SK-N-DZ (cell line): ENCODE measurements at regions not wholly inside any gene's neighbourhood (a gene's known extent, or its start where the extent isn't known, plus 50 kb on each side); places are given as distances from the start of the nearest gene placed in this dataset.

ENCODE experiments used
- DNase-seq: peaks from one replicate; pipeline ENCODE4 v3.0.0-alpha.2; 2015; ENCODE audit warnings: low spot score

GRCh38 chr13:102993348-102993747 lies 72.9 kb downstream of the SLC10A2 start:
- no peak for DNase-seq

GRCh38 chr13:102984210-102984609 lies 82.0 kb downstream of the SLC10A2 start:
- no peak for DNase-seq

GRCh38 chr13:102983496-102983895 lies 82.7 kb downstream of the SLC10A2 start:
- DNase-seq, result no peak

DNA sequence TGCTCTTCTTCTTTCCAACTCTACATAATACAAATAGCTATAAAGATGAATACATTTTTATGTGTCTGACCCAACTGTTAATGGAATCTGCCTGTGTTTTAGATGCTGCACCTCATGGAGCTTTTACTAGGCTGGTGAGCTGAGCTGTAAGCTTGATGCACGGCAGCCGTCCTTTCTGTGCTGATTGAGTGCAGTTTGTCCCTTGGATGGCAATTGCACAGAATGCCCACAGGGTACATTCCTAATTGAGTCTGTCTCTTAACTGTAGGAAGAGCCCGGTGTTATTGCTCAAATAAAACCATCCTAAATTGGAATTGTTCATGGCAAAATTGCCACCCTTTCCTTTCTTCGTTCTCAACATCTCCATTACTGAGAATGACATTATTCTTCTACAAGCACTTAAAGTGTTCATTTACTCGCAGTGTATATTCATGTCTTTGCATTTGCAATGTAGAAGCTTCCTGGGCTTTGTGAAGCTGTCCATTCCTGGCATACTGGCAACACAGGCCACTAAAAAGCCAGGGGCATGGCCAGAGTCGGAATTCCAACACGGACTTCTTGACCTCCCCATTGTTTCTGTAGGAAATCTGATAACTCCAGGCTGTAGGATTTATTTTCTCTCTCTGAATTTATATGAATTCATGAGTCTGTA lies 85.8 kb downstream of the SLC10A2 start:
- DNase-seq, result no peak

DNA sequence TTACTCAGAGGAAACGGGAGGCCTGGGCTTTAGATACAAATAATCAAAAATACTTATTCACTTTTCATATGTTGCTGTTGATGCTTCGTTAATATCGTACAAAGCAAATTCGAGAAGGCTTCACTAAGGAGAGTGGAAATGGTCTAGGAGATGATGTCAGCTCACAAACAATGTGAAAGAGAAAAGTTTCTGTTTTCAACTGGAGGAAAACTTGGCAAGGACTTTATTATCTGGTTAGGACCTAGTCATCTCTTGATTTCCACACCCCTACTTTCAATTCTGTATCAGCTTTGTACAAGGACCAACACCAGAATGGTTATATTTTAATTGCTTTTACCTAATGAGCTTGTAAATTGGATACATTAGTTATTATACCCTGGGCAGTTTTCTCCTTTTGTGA lies 88.0 kb downstream of the SLC10A2 start:
- no peak for DNase-seq

GRCh38 chr13:102977471-102977870 lies 88.7 kb downstream of the SLC10A2 start:
- DNase-seq, result no peak

- no peak for DNase-seq
These were observed 91.7 kb downstream of the SLC10A2 start for GRCh38 chr13:102974317-102975087.

- DNase-seq, result no peak
These were observed 94.0 kb downstream of the SLC10A2 start for GRCh38 chr13:102972191-102972590.

DNA sequence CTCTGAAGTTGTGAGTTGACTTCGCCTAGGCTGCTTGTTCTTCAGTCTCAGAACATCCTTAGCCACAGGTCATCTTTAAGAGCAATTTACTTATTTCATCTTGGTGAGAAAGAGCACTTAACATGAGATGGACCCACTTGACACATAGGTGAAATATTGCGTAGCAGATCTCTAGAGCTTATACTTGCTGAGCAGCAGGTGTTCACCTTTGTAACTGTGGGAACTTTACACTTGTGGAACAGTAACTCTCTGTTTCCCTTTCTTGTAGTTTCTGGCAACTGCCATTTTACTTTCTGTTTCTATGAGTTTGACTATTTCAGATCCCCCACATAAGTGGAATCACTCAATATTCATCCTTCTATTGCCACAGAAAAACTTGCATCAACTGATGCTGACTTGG lies 95.7 kb downstream of the SLC10A2 start:
- no peak for DNase-seq

DNA sequence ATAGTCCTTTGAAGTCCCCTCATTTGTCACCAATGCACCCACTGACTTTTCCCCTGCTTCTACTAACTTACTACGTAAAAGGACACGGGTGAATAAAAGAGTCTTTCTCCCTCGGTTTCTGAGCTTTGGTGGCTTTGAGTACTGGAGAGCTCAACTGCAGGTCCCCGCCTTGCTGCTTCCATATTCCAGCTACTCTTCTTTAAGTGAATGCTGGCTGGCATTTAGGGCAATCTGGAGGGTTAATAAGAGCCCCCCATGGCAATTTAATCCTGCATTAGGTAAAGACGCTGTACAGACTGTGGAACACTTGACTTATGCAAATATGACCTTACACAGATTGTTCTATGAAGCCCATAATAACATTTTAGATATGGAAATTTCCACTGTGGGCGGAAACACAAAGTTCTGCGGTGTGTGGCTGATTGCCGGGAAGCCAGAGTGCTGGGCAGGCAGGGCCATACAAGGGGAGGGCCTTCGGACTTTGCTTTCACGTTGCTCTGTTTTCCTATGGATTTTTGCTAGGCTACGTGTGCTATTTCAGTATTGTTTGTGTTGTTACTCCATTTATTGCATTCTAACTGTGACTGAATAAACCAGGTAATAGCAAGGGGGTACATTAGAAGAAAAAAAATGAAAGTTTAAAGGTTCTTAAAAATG lies 97.5 kb downstream of the SLC10A2 start:
- no peak for DNase-seq

GRCh38 chr13:102965802-102966201 lies 100.4 kb downstream of the SLC10A2 start:
- DNase-seq, result no peak

- DNase-seq, result no peak
These were observed 103.8 kb downstream of the SLC10A2 start for GRCh38 chr13:102962430-102962829.

- no peak for DNase-seq
These were observed 105.3 kb downstream of the SLC10A2 start for GRCh38 chr13:102960959-102961358.

- DNase-seq, result peak; percentile 21
These were observed 109.8 kb downstream of the SLC10A2 start for GRCh38 chr13:102956449-102956848.

- no peak for DNase-seq
These were observed 108.5 kb downstream of the ERCC5 start for GRCh38 chr13:102954350-102954749.

GRCh38 chr13:102951808-102952207 lies 106.0 kb downstream of the ERCC5 start:
- no peak for DNase-seq

GRCh38 chr13:102947745-102948405 lies 102.0 kb downstream of the ERCC5 start:
- DNase-seq, result no peak

GRCh38 chr13:102945886-102946285 lies 100.1 kb downstream of the ERCC5 start:
- DNase-seq, result no peak

GRCh38 chr13:102945324-102945815 lies 99.5 kb downstream of the ERCC5 start:
- no peak for DNase-seq

DNA sequence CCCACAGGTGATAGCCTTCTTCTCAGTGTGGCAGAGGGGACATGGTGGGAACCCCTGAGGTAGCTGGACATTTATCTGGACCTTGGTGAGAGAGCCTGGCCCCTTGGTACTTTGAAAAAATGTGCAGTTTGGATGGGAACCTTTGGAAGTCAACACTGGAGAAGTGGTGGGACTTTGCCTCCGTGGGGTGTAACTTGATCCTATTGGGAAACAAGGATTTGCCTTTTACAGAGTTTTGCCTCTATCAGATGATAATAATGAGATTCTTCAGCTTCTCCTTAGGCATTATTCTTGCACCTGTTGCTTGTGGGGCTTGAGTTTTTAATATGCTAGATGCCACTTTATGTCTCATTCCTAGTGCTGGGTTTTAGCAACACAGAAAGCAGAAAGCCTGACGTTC lies 99.0 kb downstream of the ERCC5 start:
- no peak for DNase-seq

- no peak for DNase-seq
These were observed 94.9 kb downstream of the ERCC5 start for GRCh38 chr13:102940770-102941169.

DNA sequence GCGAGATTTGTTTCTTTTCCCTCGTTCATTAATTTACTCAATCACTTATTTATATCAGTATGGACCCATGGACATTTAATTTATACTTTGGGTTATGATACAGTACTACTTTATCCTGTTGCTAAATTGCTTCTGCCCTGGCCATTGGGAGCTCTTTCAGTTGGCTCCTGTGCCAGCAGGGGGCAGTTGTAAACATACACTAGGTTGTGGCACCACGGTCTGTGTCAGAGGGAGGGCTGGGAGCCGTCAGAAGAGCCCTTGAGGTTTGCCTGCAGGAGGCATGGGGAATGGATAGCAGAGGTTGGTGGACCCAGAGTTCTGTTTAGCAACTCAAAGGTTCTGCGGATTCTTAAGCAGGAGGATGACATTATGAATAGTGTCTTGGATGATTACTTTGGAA lies 94.3 kb downstream of the ERCC5 start:
- no peak for DNase-seq
